LNCaP clone FGC (cell line): ENCODE measurements at regions not wholly inside any gene's neighbourhood (a gene's known extent, or its start where the extent isn't known, plus 50 kb on each side); places are given as distances from the start of the nearest gene placed in this dataset.
A peak's percentile ranks its signal among the peaks of the same experiment; 100 is the strongest.

Experiments used
- DNase-seq: peaks from one replicate; pipeline ENCODE4 v3.0.0-alpha.2; 2011; ENCODE audit warnings: low read depth
- H3K4me3 ChIP-seq: 2 replicates; pipeline ENCODE4 v1.5.1; 2011; ENCODE audit warnings: mild to moderate bottlenecking, low read depth, low read length, control low read depth
- TF ChIP-seq, protein P1 (sequence below): IDR thresholded peaks from 2 replicates; pipeline ENCODE4 v1.5.1; 2012; ENCODE audit warnings: mild to moderate bottlenecking; ENCODE audit not compliant: control insufficient read depth, insufficient read depth; ENCODE audit errors: extremely low read depth

DNA sequence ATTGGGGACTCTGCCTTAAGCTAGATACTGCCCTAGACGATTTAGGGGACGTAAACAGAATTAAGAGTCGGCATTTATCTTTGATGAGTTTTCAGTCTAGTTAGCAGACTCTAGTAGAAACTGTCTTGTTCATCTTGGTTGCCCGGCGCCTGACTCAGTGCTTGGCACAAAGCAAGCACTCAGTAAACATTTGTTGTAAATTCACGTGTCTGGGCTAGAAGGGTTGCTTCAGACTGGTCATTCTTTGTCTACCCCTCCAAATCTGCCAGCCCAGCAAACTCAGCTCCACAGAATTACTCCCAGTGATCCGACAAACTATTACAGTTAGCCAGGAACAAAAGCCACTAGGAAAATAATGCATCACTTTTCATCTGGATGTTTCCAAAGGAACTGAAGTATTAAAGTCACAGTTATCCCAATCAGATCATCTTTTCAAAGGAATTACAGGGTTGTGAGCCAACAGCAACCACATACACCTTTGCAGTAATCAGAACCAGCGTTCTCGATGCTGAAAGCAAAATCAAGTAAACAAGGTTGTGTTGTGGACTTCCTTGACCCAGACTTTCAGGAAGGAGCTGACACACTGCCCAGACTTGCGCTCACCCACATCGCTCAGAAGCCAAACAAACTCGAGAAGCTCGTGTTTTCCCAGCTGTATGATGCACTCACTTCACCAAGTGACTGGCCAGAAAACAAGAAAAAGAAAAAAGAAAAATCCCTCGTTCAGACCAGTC lies 66.5 kb upstream of the GADD45A start:
- TF ChIP-seq, protein P1, sequence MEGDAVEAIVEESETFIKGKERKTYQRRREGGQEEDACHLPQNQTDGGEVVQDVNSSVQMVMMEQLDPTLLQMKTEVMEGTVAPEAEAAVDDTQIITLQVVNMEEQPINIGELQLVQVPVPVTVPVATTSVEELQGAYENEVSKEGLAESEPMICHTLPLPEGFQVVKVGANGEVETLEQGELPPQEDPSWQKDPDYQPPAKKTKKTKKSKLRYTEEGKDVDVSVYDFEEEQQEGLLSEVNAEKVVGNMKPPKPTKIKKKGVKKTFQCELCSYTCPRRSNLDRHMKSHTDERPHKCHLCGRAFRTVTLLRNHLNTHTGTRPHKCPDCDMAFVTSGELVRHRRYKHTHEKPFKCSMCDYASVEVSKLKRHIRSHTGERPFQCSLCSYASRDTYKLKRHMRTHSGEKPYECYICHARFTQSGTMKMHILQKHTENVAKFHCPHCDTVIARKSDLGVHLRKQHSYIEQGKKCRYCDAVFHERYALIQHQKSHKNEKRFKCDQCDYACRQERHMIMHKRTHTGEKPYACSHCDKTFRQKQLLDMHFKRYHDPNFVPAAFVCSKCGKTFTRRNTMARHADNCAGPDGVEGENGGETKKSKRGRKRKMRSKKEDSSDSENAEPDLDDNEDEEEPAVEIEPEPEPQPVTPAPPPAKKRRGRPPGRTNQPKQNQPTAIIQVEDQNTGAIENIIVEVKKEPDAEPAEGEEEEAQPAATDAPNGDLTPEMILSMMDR: no peak
- peak; percentile 67 for DNase-seq

DNA sequence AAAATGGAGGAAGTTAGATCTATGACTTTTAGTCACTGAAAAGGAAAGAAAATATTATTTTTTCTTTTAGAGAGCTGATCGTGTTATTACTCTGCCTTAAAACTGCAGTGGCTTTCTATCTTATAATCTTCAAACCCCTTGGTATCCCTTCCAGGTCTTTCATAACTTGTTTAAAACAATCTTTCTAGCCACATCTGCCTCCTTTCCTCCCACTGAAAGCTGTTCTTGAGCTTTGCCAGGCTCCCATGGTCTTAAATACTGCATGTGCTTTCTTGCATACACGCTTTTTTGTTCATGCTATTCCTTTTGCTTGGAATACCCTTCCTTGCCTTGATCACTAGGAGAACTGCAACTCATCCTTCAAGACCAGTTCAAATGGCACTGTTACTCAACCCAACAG lies 65.9 kb upstream of the GADD45A start:
- peak overlapping the region; percentile 5; the same call in 1 of the 2 replicates for H3K4me3 ChIP-seq
- TF ChIP-seq, protein P1: no peak
- no peak for DNase-seq

More for the DNA sequence above, 66.5 kb upstream of the GADD45A start:
- H3K4me3 ChIP-seq: peak overlapping the region; percentile 5

DNA sequence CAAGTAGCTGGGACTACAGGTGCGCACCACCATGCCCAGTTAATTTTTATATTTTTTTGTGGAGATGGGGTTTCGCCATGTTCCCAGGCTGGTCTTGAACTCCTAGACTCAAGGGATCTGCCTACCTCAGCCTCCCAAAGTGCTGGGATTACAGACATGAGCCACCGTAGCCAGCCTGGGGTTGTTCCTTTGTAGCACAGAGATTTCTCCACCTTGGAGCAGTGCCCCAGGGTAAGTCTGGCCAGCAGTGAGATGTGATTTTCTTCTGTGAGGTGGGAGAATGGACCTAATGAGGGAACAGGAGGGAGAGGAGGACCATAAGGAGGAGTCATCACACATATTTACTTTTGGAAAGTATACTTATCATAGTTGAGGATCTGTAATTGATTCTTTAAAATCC lies 61.1 kb upstream of the GADD45A start:
- TF ChIP-seq, protein P1: no peak
- no peak overlapping the region for H3K4me3 ChIP-seq
- DNase-seq: no peak

DNA sequence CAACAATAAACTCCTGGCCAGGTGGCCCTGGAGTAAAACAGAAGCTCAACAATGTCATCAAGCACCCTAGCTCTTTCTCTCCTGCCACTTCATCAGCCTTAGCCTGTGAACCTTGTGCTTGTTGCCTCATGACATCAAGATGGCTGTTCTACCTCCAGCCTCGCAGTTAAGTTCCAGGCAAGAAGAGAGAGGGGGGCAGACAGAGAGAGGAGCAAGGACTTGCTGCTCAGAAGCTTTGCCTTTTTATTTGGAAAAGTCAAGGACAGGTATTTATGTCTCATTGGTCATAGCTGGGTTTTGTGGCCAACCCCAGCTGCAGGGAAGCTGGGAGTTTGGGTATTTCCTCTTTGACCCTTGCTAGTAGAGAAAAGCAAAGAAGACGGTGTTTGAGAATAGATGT lies 60.3 kb upstream of the GADD45A start:
- no peak for DNase-seq
- no peak overlapping the region for H3K4me3 ChIP-seq
- TF ChIP-seq, protein P1: no peak

DNA sequence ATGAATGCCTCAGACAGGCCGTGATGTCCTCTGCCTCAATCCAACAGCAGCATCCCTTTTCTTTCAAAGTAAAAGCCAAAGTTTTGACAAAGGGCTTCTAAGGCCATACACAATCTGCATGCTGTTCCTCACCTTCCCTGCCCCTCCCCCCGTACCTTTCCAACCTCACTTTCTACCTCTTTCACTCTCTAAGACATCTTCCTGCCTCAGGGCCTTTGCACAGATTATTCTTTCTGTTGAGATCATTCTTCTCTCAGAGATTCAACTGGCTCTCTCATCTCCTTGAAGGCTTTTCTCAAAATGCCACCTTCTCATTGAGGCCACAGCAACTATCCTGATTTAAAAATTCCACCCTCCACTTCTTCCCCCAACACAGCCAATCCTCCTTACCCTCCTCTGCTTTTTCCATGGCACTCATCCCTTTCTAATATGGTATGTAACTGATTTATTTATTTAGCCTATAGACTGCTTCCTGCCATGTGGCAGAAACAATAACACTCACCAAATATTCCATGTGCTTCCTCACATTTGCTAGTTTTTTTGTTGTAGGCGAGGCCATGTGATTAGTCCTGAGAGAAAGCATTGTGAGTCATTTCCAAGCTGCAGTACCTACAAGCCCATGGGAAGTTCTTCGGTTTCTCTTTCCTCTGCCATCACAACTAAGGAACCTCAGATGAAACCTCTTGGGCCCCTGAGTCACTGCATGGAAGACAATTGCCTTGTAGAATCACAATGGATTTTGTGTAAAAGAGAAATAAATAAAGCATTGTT lies 58.7 kb upstream of the GADD45A start:
- H3K4me3 ChIP-seq: no peak overlapping the region
- no peak for DNase-seq
- TF ChIP-seq, protein P1: no peak

DNA sequence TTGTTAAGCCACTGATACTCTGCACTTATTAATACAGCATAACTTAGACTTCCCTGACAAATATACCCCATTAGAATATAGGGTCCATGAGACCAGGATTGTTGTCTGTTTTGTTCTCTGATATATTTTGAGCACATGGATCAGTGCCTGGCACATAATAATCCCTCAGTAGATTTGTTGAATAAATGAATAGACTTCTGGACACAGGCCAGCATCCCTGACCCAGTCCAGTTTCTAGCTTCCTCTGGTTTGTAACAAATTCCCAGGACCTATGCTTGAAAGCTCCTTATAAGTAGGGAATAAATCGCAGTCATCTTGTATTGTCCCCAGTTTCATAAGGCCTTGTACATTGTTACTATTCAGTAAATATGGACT lies 58.2 kb upstream of the GADD45A start:
- H3K4me3 ChIP-seq: no peak overlapping the region
- no peak for DNase-seq
- TF ChIP-seq, protein P1: no peak
